Activated T-helper 1 cell treated with anti-CD3 and anti-CD28 coated beads, Interleukin-12 subunit alpha, Interleukin-12 subunit beta, Interleukin-2, Interleukin-4 antibody, amounts not matched to agents 30 ng/mL and 10 ng/mL and 1 ng/mL, durations not matched to agents 14 hours and 24 hours and 36 hours (primary cell): ENCODE measurements at regions not wholly inside any gene's neighbourhood (a gene's known extent, or its start where the extent isn't known, plus 50 kb on each side); places are given as distances from the start of the nearest gene placed in this dataset.
"Not testable (repeated sequence)": the region's sequence is repeated elsewhere in the genome, so short reads cannot be mapped to it uniquely, and the experiment has no call there.

ENCODE experiments used
- DNase-seq: peaks from one replicate; pipeline ENCODE4 v3.0.0; 2021; ENCODE audit warnings: low spot score
- H3K27ac Mint-ChIP-seq: one replicate; pipeline ENCODE4 v1.8.0; 2021; ENCODE audit warnings: mild to moderate bottlenecking, mixed read lengths
- H3K27me3 Mint-ChIP-seq: one replicate; pipeline ENCODE4 v1.8.0; 2022; ENCODE audit warnings: mild to moderate bottlenecking, moderate library complexity, mixed read lengths; ENCODE audit not compliant: insufficient read depth
- H3K36me3 Mint-ChIP-seq: one replicate; pipeline ENCODE4 v1.8.0; 2021; ENCODE audit warnings: low read depth, mixed read lengths
- H3K4me1 Mint-ChIP-seq: one replicate; pipeline ENCODE4 v1.8.0; 2021; ENCODE audit warnings: low read depth, mixed read lengths
- H3K4me3 Mint-ChIP-seq: one replicate; pipeline ENCODE4 v1.8.0; 2021; ENCODE audit warnings: mild to moderate bottlenecking, moderate library complexity, mixed read lengths
- H3K9me3 Mint-ChIP-seq: one replicate; pipeline ENCODE4 v1.8.0; 2021; ENCODE audit warnings: mixed read lengths
- intact Hi-C: fragments of 100-400 bp; cut with micrococcal nuclease; formaldehyde crosslinking; loops from one replicate; pipeline ENCODE4 v1.15.1; 2024

GRCh38 chrX:139023531-139023930 lies 312.0 kb upstream of the FGF13 start:
- Mint-ChIP-seq H3K4me3 (no peak overlapping the region), H3K9me3 (no peaks in the 10 kb centered on the region), H3K27me3 (no peaks in the 10 kb centered on the region), H3K36me3 (no peaks in the 10 kb centered on the region), H3K27ac (no peak overlapping the region), H3K4me1 (no peaks in the 10 kb centered on the region)
- intact Hi-C loops, result no loop called here
- no peak for DNase-seq

- no peak overlapping the region for H3K27ac Mint-ChIP-seq
- intact Hi-C loops, result no loop called here
- no peaks in the 10 kb centered on the region for H3K36me3 Mint-ChIP-seq
- no peaks in the 10 kb centered on the region for H3K27me3 Mint-ChIP-seq
- no peak overlapping the region for H3K4me3 Mint-ChIP-seq
- no peaks in the 10 kb centered on the region for H3K9me3 Mint-ChIP-seq
- no peaks in the 10 kb centered on the region for H3K4me1 Mint-ChIP-seq
- no peak for DNase-seq
Observed at GRCh38 chrX:139020801-139021200, 309.3 kb upstream of the FGF13 start.

GRCh38 chrX:139018436-139018835 lies 306.9 kb upstream of the FGF13 start:
- Mint-ChIP-seq H3K4me3 (no peak overlapping the region), H3K9me3 (no peaks in the 10 kb centered on the region), H3K4me1 (no peaks in the 10 kb centered on the region), H3K27ac (no peak overlapping the region), H3K36me3 (no peaks in the 10 kb centered on the region), H3K27me3 (no peaks in the 10 kb centered on the region)
- DNase-seq, result no peak
- intact Hi-C loops, result no loop called here

- Mint-ChIP-seq H3K4me1 (no peaks in the 10 kb centered on the region), H3K27ac (no peak overlapping the region), H3K4me3 (no peak overlapping the region), H3K27me3 (no peaks in the 10 kb centered on the region), H3K9me3 (no peaks in the 10 kb centered on the region), H3K36me3 (no peaks in the 10 kb centered on the region)
- intact Hi-C loops, result no loop called here
- no peak for DNase-seq
Observed at GRCh38 chrX:139015627-139016026, 304.1 kb upstream of the FGF13 start.

- Mint-ChIP-seq H3K36me3 (no peaks in the 10 kb centered on the region), H3K27ac (no peak overlapping the region), H3K9me3 (no peaks in the 10 kb centered on the region), H3K27me3 (no peaks in the 10 kb centered on the region), H3K4me3 (no peak overlapping the region), H3K4me1 (no peaks in the 10 kb centered on the region)
- DNase-seq, result no peak
- intact Hi-C loops, result no loop called here
Observed at GRCh38 chrX:139008185-139008584, 296.7 kb upstream of the FGF13 start.

- intact Hi-C loops, DNase-seq, H3K9me3 Mint-ChIP-seq, H3K4me1 Mint-ChIP-seq, H3K27ac Mint-ChIP-seq, H3K4me3 Mint-ChIP-seq, H3K27me3 Mint-ChIP-seq, H3K36me3 Mint-ChIP-seq: not testable (repeated sequence)
Observed at GRCh38 chrX:139003856-139004527, 292.5 kb upstream of the FGF13 start.

GRCh38 chrX:139002319-139002718 lies 290.8 kb upstream of the FGF13 start:
- H3K36me3 Mint-ChIP-seq, result no peaks in the 10 kb centered on the region
- H3K4me3 Mint-ChIP-seq, result no peak overlapping the region

GRCh38 chrX:138996268-138996667 lies 284.8 kb upstream of the FGF13 start:
- no peak overlapping the region for H3K4me3 Mint-ChIP-seq
- H3K27ac Mint-ChIP-seq, result no peak overlapping the region
- no peaks in the 10 kb centered on the region for H3K27me3 Mint-ChIP-seq
- peaks cover 5% of the 10 kb centered on the region for H3K9me3 Mint-ChIP-seq
- intact Hi-C loops, result no loop called here
- DNase-seq, result no peak
- no peaks in the 10 kb centered on the region for H3K36me3 Mint-ChIP-seq
- no peaks in the 10 kb centered on the region for H3K4me1 Mint-ChIP-seq

More at GRCh38 chrX:139002319-139002718, 290.8 kb upstream of the FGF13 start:
- DNase-seq, result no peak
- peaks cover 5% of the 10 kb centered on the region for H3K9me3 Mint-ChIP-seq
- intact Hi-C loops, result no loop called here
- H3K4me1 Mint-ChIP-seq, result no peaks in the 10 kb centered on the region
- no peak overlapping the region for H3K27ac Mint-ChIP-seq
- H3K27me3 Mint-ChIP-seq, result no peaks in the 10 kb centered on the region

GRCh38 chrX:138995458-138995857 lies 283.9 kb upstream of the FGF13 start:
- intact Hi-C loops, result no loop called here
- H3K36me3 Mint-ChIP-seq, result no peaks in the 10 kb centered on the region
- H3K27me3 Mint-ChIP-seq, result no peaks in the 10 kb centered on the region
- no peaks in the 10 kb centered on the region for H3K4me1 Mint-ChIP-seq
- DNase-seq, result no peak
- no peak overlapping the region for H3K27ac Mint-ChIP-seq
- H3K4me3 Mint-ChIP-seq, result no peak overlapping the region
- peaks cover 5% of the 10 kb centered on the region for H3K9me3 Mint-ChIP-seq

GRCh38 chrX:138990425-138990824 lies 278.9 kb upstream of the FGF13 start:
- H3K27me3 Mint-ChIP-seq, H3K36me3 Mint-ChIP-seq, H3K4me1 Mint-ChIP-seq, H3K27ac Mint-ChIP-seq, H3K4me3 Mint-ChIP-seq, intact Hi-C loops, DNase-seq, H3K9me3 Mint-ChIP-seq: not testable (repeated sequence)

- no peak overlapping the region for H3K4me3 Mint-ChIP-seq
- DNase-seq, result no peak
- H3K4me1 Mint-ChIP-seq, result no peaks in the 10 kb centered on the region
- H3K27ac Mint-ChIP-seq, result no peak overlapping the region
- no peaks in the 10 kb centered on the region for H3K27me3 Mint-ChIP-seq
- H3K9me3 Mint-ChIP-seq, result no peaks in the 10 kb centered on the region
- no peaks in the 10 kb centered on the region for H3K36me3 Mint-ChIP-seq
- intact Hi-C loops, result no loop called here
Observed at GRCh38 chrX:138986866-138987265, 275.3 kb upstream of the FGF13 start.

- H3K27ac Mint-ChIP-seq, result no peak overlapping the region
- intact Hi-C loops, result no loop called here
- H3K4me3 Mint-ChIP-seq, result no peak overlapping the region
- no peaks in the 10 kb centered on the region for H3K4me1 Mint-ChIP-seq
- no peak for DNase-seq
- no peaks in the 10 kb centered on the region for H3K36me3 Mint-ChIP-seq
- no peaks in the 10 kb centered on the region for H3K9me3 Mint-ChIP-seq
- no peaks in the 10 kb centered on the region for H3K27me3 Mint-ChIP-seq
Observed at GRCh38 chrX:138986235-138986634, 274.7 kb upstream of the FGF13 start.

GRCh38 chrX:138982365-138982764 lies 270.8 kb upstream of the FGF13 start:
- H3K27me3 Mint-ChIP-seq, result no peaks in the 10 kb centered on the region
- intact Hi-C loops, result no loop called here
- no peak overlapping the region for H3K27ac Mint-ChIP-seq
- no peaks in the 10 kb centered on the region for H3K36me3 Mint-ChIP-seq
- no peaks in the 10 kb centered on the region for H3K4me1 Mint-ChIP-seq
- DNase-seq, result no peak
- H3K9me3 Mint-ChIP-seq, result no peaks in the 10 kb centered on the region
- H3K4me3 Mint-ChIP-seq, result no peak overlapping the region

GRCh38 chrX:138964501-138964900 lies 253.0 kb upstream of the FGF13 start:
- intact Hi-C loops, result no loop called here
- H3K9me3 Mint-ChIP-seq, result no peaks in the 10 kb centered on the region
- DNase-seq, result no peak
- no peaks in the 10 kb centered on the region for H3K36me3 Mint-ChIP-seq
- H3K4me3 Mint-ChIP-seq, result no peak overlapping the region
- no peak overlapping the region for H3K27ac Mint-ChIP-seq
- H3K4me1 Mint-ChIP-seq, result no peaks in the 10 kb centered on the region
- H3K27me3 Mint-ChIP-seq, result no peaks in the 10 kb centered on the region
